Effector memory CD4-positive, alpha-beta T cell (primary cell): ENCODE measurements at regions not wholly inside any gene's neighbourhood (a gene's known extent, or its start where the extent isn't known, plus 50 kb on each side); places are given as distances from the start of the nearest gene placed in this dataset.
"Not testable (repeated sequence)": the region's sequence is repeated elsewhere in the genome, so short reads cannot be mapped to it uniquely, and the experiment has no call there.

Experiments used
- DNase-seq, 3 donors: peaks; one replicate each; pipeline ENCODE4 v3.0.0-alpha.2; 2020
- H3K27ac ChIP-seq: 2 replicates; pipeline ENCODE4 v1.7.0; 2013; ENCODE audit warnings: mild to moderate bottlenecking, low read length, moderate library complexity; ENCODE audit not compliant: insufficient read depth, poor library complexity, severe bottlenecking
- H3K27me3 ChIP-seq: replicated peaks from 2 replicates; pipeline ENCODE4 v1.7.0; 2013; ENCODE audit warnings: mild to moderate bottlenecking, low read length; ENCODE audit not compliant: insufficient read depth, control insufficient read depth, poor library complexity, severe bottlenecking
- H3K36me3 ChIP-seq: 2 replicates; pipeline ENCODE4 v1.7.0; 2013; ENCODE audit warnings: mild to moderate bottlenecking, low read length, moderate library complexity; ENCODE audit not compliant: control insufficient read depth, insufficient read depth
- H3K4me1 ChIP-seq: 2 replicates; pipeline ENCODE4 v1.7.0; 2013; ENCODE audit warnings: low read length, mild to moderate bottlenecking; ENCODE audit not compliant: control insufficient read depth, insufficient read depth, poor library complexity, severe bottlenecking
- H3K4me3 ChIP-seq: 2 replicates; pipeline ENCODE4 v1.7.0; 2013; ENCODE audit warnings: low read length, low read depth, mild to moderate bottlenecking; ENCODE audit not compliant: insufficient read depth, poor library complexity, severe bottlenecking
- H3K9me3 ChIP-seq: 2 replicates; pipeline ENCODE4 v1.7.0; 2013; ENCODE audit warnings: mild to moderate bottlenecking, low read length, moderate library complexity; ENCODE audit not compliant: control insufficient read depth

- not testable (repeated sequence) for H3K36me3 ChIP-seq, H3K27ac ChIP-seq, H3K4me1 ChIP-seq, DNase-seq, H3K27me3 ChIP-seq, H3K9me3 ChIP-seq, H3K4me3 ChIP-seq
These were observed 382.3 kb downstream of the PIK3C3 start for GRCh38 chr18:42337337-42337736.

GRCh38 chr18:42338683-42339082 is 383.6 kb downstream of the PIK3C3 start:
- no peaks in the 10 kb centered on the region for H3K9me3 ChIP-seq
- no peak overlapping the region for H3K4me3 ChIP-seq
- H3K27ac ChIP-seq, result no peak overlapping the region
- no peaks in the 10 kb centered on the region for H3K36me3 ChIP-seq
- no peak for DNase-seq
- H3K4me1 ChIP-seq, result no peaks in the 10 kb centered on the region
- no peaks in the 10 kb centered on the region for H3K27me3 ChIP-seq

GRCh38 chr18:42339372-42339771 is 384.3 kb downstream of the PIK3C3 start:
- no peaks in the 10 kb centered on the region for H3K9me3 ChIP-seq
- H3K27me3 ChIP-seq, result no peaks in the 10 kb centered on the region
- no peak overlapping the region for H3K4me3 ChIP-seq
- DNase-seq, result no peak
- no peaks in the 10 kb centered on the region for H3K36me3 ChIP-seq
- no peak overlapping the region for H3K27ac ChIP-seq
- no peaks in the 10 kb centered on the region for H3K4me1 ChIP-seq

GRCh38 chr18:42340423-42341009 is 385.5 kb downstream of the PIK3C3 start:
- no peak for DNase-seq
- no peak overlapping the region for H3K27ac ChIP-seq
- no peaks in the 10 kb centered on the region for H3K9me3 ChIP-seq

GRCh38 chr18:42341423-42341822 is 386.4 kb downstream of the PIK3C3 start:
- DNase-seq, result no peak
- no peaks in the 10 kb centered on the region for H3K4me1 ChIP-seq
- H3K4me3 ChIP-seq, result no peak overlapping the region
- H3K36me3 ChIP-seq, result no peaks in the 10 kb centered on the region
- no peak overlapping the region for H3K27ac ChIP-seq
- H3K27me3 ChIP-seq, result no peaks in the 10 kb centered on the region
- no peaks in the 10 kb centered on the region for H3K9me3 ChIP-seq

More at GRCh38 chr18:42340423-42341009, 385.5 kb downstream of the PIK3C3 start:
- Histone ChIP-seq H3K36me3 (no peaks in the 10 kb centered on the region), H3K4me3 (no peak overlapping the region), H3K27me3 (no peaks in the 10 kb centered on the region), H3K4me1 (no peaks in the 10 kb centered on the region)

GRCh38 chr18:42348722-42349121 is 393.7 kb downstream of the PIK3C3 start:
- DNase-seq, result no peak
- Histone ChIP-seq H3K4me1 (no peaks in the 10 kb centered on the region), H3K9me3 (no peaks in the 10 kb centered on the region), H3K27ac (no peak overlapping the region), H3K4me3 (no peak overlapping the region), H3K36me3 (no peaks in the 10 kb centered on the region), H3K27me3 (no peaks in the 10 kb centered on the region)

- DNase-seq, result no peak
- H3K27ac ChIP-seq, result no peak overlapping the region
These were observed 396.4 kb downstream of the PIK3C3 start for GRCh38 chr18:42351455-42351854.

GRCh38 chr18:42360716-42361115 is 405.7 kb downstream of the PIK3C3 start:
- Histone ChIP-seq H3K27me3 (no peaks in the 10 kb centered on the region), H3K4me3 (no peak overlapping the region), H3K27ac (no peak overlapping the region), H3K36me3 (no peaks in the 10 kb centered on the region), H3K4me1 (no peaks in the 10 kb centered on the region), H3K9me3 (no peaks in the 10 kb centered on the region)
- no peak for DNase-seq

More at GRCh38 chr18:42351455-42351854, 396.4 kb downstream of the PIK3C3 start:
- H3K9me3 ChIP-seq, result no peaks in the 10 kb centered on the region
- H3K36me3 ChIP-seq, result no peaks in the 10 kb centered on the region
- H3K27me3 ChIP-seq, result no peaks in the 10 kb centered on the region
- no peak overlapping the region for H3K4me3 ChIP-seq
- H3K4me1 ChIP-seq, result no peaks in the 10 kb centered on the region

- Histone ChIP-seq H3K27me3 (no peaks in the 10 kb centered on the region), H3K4me3 (no peak overlapping the region), H3K9me3 (no peaks in the 10 kb centered on the region), H3K27ac (no peak overlapping the region), H3K4me1 (no peaks in the 10 kb centered on the region), H3K36me3 (no peaks in the 10 kb centered on the region)
- DNase-seq, result no peak
These were observed 408.7 kb downstream of the PIK3C3 start for GRCh38 chr18:42363446-42364441.

- H3K36me3 ChIP-seq, result no peaks in the 10 kb centered on the region
- no peaks in the 10 kb centered on the region for H3K9me3 ChIP-seq
- no peaks in the 10 kb centered on the region for H3K27me3 ChIP-seq
- no peak overlapping the region for H3K27ac ChIP-seq
- no peak for DNase-seq
- no peak overlapping the region for H3K4me3 ChIP-seq
- no peaks in the 10 kb centered on the region for H3K4me1 ChIP-seq
These were observed 409.7 kb downstream of the PIK3C3 start for GRCh38 chr18:42364766-42365165.
